Suprapubic skin (tissue), 4 donors: ENCODE measurements at regions not wholly inside any gene's neighbourhood (a gene's known extent, or its start where the extent isn't known, plus 50 kb on each side); places are given as distances from the start of the nearest gene placed in this dataset.

ENCODE experiments used
- DNase-seq, 2 donors: peaks; one replicate each; pipeline ENCODE4 v3.0.0-alpha.2; 2019; ENCODE audit warnings: low spot score in 2 of 2
- H3K27ac ChIP-seq: fragments of 200-600 bp; sonication (generic); one replicate; pipeline ENCODE4 v1.5.1; 2019
- H3K27me3 ChIP-seq: fragments of 200-600 bp; sonication (generic); one replicate; pipeline ENCODE4 v1.5.1; 2019
- H3K36me3 ChIP-seq: fragments of 200-600 bp; sonication (generic); one replicate; pipeline ENCODE4 v1.5.1; 2019
- H3K4me1 ChIP-seq: fragments of 200-600 bp; sonication (generic); one replicate; pipeline ENCODE4 v1.5.1; 2019
- H3K4me3 ChIP-seq: fragments of 200-600 bp; sonication (generic); one replicate; pipeline ENCODE4 v1.5.1; 2019; ENCODE audit warnings: mild to moderate bottlenecking
- H3K9me3 ChIP-seq: fragments of 200-600 bp; sonication (generic); one replicate; pipeline ENCODE4 v1.5.1; 2019
- EP300 ChIP-seq: sonication (generic); formaldehyde crosslinking; IDR thresholded peaks from one replicate; pipeline ENCODE4 v1.6.1; 2017; ENCODE audit warnings: antibody characterized with exemption
- POLR2A ChIP-seq, 2 donors: fragments of 450-650 bp; IDR thresholded peaks; one replicate each; pipeline ENCODE4 v1.6.1; 2017; ENCODE audit warnings: antibody characterized with exemption in 2 of 2, mild to moderate bottlenecking in 2 of 2, moderate library complexity in 2 of 2
- POLR2AphosphoS5 ChIP-seq, 3 donors: sonication (generic); formaldehyde crosslinking; IDR thresholded peaks; one replicate each; pipeline ENCODE4 v1.6.1; 2017; ENCODE audit warnings: antibody characterized with exemption in 3 of 3
- WGBS: methylation state at CpG from one replicate; pipeline ENCODE4 v1.1.5; 2018; 5-methylcytosine and 5-hydroxymethylcytosine counted together
- TF ChIP-seq, protein P1 (sequence below), 2 donors: fragments of 200-600 bp in 1 of 2; fragments of 450-650 bp in 1 of 2; sonication (generic) in 1 of 2; IDR thresholded peaks; one replicate each; pipeline ENCODE4 v1.5.1; 2016 to 2019; ENCODE audit warnings: antibody characterized with exemption in 2 of 2, mild to moderate bottlenecking in 1 of 2, moderate library complexity in 1 of 2

GRCh38 chr1:188891958-188892357 is 1585.7 kb downstream of the BRINP3 start:
- no peaks in the 10 kb centered on the region for H3K9me3 ChIP-seq
- no peak overlapping the region for H3K4me3 ChIP-seq
- H3K36me3 ChIP-seq: no peaks in the 10 kb centered on the region
- DNase-seq: no peak
- H3K4me1 ChIP-seq: no peaks in the 10 kb centered on the region
- no peak overlapping the region for H3K27ac ChIP-seq
- TF ChIP-seq EP300 (no peak), POLR2AphosphoS5 (IDR thresholded peaks at IDR 0.05) (no peak), POLR2A (IDR thresholded peaks at IDR 0.05) (no peak)
- TF ChIP-seq, protein P1, sequence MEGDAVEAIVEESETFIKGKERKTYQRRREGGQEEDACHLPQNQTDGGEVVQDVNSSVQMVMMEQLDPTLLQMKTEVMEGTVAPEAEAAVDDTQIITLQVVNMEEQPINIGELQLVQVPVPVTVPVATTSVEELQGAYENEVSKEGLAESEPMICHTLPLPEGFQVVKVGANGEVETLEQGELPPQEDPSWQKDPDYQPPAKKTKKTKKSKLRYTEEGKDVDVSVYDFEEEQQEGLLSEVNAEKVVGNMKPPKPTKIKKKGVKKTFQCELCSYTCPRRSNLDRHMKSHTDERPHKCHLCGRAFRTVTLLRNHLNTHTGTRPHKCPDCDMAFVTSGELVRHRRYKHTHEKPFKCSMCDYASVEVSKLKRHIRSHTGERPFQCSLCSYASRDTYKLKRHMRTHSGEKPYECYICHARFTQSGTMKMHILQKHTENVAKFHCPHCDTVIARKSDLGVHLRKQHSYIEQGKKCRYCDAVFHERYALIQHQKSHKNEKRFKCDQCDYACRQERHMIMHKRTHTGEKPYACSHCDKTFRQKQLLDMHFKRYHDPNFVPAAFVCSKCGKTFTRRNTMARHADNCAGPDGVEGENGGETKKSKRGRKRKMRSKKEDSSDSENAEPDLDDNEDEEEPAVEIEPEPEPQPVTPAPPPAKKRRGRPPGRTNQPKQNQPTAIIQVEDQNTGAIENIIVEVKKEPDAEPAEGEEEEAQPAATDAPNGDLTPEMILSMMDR (IDR thresholded peaks at IDR 0.05): no peak
- WGBS: 90% methylated on average over 4 of the region's 4 CpGs
- H3K27me3 ChIP-seq: no peaks in the 10 kb centered on the region

DNA sequence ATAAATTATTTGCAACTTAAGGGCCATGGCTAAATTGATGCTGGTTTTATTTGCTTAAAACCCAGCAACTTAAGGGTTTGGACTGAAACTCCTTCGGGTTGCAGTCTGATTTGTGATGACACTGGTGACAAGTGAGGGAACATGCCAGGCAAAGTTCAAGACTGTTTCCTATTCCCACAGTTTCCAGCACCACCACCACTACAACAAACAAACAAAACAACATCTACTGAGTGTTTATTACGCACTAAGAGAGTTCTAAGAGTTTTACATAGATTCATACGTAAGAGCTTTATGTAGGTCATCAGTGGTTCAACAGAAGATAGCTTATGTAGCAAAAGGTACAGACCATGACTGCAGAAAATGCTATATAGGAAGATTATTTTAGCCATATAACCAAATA is 1582.1 kb downstream of the BRINP3 start:
- 69% methylated on average over 3 of the region's 3 CpGs for WGBS
- DNase-seq: no peak
- Histone ChIP-seq H3K36me3 (no peaks in the 10 kb centered on the region), H3K27me3 (no peaks in the 10 kb centered on the region), H3K27ac (no peak overlapping the region), H3K9me3 (no peaks in the 10 kb centered on the region), H3K4me3 (no peak overlapping the region), H3K4me1 (no peaks in the 10 kb centered on the region)
- no peak for TF ChIP-seq POLR2AphosphoS5 (IDR thresholded peaks at IDR 0.05)
- TF ChIP-seq, protein P1 (IDR thresholded peaks at IDR 0.05): no peak
- TF ChIP-seq POLR2A (IDR thresholded peaks at IDR 0.05): no peak
- TF ChIP-seq EP300: no peak

GRCh38 chr1:188903241-188903640 is 1574.4 kb downstream of the BRINP3 start:
- DNase-seq: no peak
- no peak for TF ChIP-seq POLR2AphosphoS5 (IDR thresholded peaks at IDR 0.05)
- no peak for TF ChIP-seq POLR2A (IDR thresholded peaks at IDR 0.05)
- TF ChIP-seq, protein P1 (IDR thresholded peaks at IDR 0.05): no peak
- TF ChIP-seq EP300: no peak
- no peaks in the 10 kb centered on the region for H3K9me3 ChIP-seq
- no peak overlapping the region for H3K4me3 ChIP-seq
- H3K4me1 ChIP-seq: no peaks in the 10 kb centered on the region
- H3K27me3 ChIP-seq: no peaks in the 10 kb centered on the region
- no peaks in the 10 kb centered on the region for H3K36me3 ChIP-seq
- no peak overlapping the region for H3K27ac ChIP-seq

DNA sequence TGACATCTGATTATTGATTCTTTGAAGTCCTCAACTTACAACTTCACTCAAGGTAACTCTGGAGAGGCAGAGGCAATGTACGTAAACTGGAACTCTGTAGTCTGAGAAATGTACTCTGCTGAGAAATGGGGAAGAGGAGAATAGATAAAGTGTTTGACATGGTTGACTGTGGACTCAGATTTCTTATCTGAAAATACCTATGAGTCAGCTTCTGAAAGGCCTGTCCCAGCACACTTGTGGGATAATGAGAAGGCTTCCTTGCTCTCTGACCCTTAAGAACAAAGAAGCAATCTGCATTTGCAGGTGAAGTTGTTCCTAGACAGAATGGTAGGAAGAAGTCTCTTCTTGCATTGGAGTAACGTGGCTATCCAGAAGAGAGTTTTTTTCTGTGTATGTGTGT is 1573.5 kb downstream of the BRINP3 start:
- Histone ChIP-seq H3K4me3 (no peak overlapping the region), H3K36me3 (no peaks in the 10 kb centered on the region), H3K27ac (no peak overlapping the region), H3K9me3 (no peaks in the 10 kb centered on the region), H3K27me3 (no peaks in the 10 kb centered on the region), H3K4me1 (no peaks in the 10 kb centered on the region)
- WGBS: 80% methylated on average over 2 of the region's 2 CpGs
- TF ChIP-seq POLR2A (IDR thresholded peaks at IDR 0.05) (no peak), POLR2AphosphoS5 (IDR thresholded peaks at IDR 0.05) (no peak), EP300 (no peak)
- TF ChIP-seq, protein P1 (IDR thresholded peaks at IDR 0.05): no peak
- DNase-seq: no peak

DNA sequence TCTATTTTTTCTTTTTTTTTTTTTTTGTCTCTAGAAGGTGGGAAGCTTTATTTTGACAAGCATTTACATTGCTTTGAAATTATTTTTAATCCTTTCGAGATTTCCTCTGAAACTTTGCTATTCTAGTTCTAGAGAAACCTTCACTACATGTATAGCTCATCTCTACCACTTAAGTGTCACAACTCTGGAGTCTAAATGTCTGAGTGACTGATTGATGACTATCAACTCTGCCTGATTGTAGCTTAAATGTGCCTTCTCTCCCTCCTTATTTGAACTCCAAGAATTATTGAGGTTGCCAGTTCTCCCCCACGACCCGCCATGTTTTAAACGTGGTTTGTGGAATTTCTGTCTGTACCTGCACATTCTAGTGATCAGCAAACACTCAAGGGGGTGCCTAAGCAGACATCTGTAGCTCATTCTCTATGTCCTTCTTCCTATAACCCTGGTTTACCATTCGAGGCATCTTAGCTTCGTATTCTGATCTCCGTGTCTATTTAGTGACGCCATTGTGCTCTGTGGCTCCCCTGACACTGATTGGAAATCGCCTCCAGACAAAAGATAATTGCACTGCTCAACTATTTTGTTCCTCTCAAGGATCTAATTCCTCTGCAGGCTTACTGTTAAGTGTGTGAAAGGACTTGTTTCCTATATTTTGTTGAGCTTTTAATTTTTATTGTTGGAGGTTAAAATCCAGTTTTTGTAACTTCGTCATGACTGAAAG is 1570.6 kb downstream of the BRINP3 start:
- TF ChIP-seq EP300: no peak
- no peak for TF ChIP-seq POLR2A (IDR thresholded peaks at IDR 0.05)
- no peak for TF ChIP-seq POLR2AphosphoS5 (IDR thresholded peaks at IDR 0.05)
- TF ChIP-seq, protein P1 (IDR thresholded peaks at IDR 0.05): no peak
- H3K4me3 ChIP-seq: no peak overlapping the region
- DNase-seq: no peak
- WGBS: 88% methylated on average over 10 of the region's 10 CpGs
- H3K27me3 ChIP-seq: no peaks in the 10 kb centered on the region
- no peaks in the 10 kb centered on the region for H3K4me1 ChIP-seq
- H3K27ac ChIP-seq: no peak overlapping the region
- no peaks in the 10 kb centered on the region for H3K9me3 ChIP-seq
- no peaks in the 10 kb centered on the region for H3K36me3 ChIP-seq
